HG03521 (cell line): ENCODE measurements at regions not wholly inside any gene's neighbourhood (a gene's known extent, or its start where the extent isn't known, plus 50 kb on each side); places are given as distances from the start of the nearest gene placed in this dataset.

Experiments used
- ATAC-seq: cut with Tn5 transposase; IDR thresholded peaks from one replicate; pipeline ENCODE4 v1.9.1; 2021; ENCODE audit warnings: mild to moderate bottlenecking, moderate library complexity; ENCODE audit not compliant: unreplicated experiment

DNA sequence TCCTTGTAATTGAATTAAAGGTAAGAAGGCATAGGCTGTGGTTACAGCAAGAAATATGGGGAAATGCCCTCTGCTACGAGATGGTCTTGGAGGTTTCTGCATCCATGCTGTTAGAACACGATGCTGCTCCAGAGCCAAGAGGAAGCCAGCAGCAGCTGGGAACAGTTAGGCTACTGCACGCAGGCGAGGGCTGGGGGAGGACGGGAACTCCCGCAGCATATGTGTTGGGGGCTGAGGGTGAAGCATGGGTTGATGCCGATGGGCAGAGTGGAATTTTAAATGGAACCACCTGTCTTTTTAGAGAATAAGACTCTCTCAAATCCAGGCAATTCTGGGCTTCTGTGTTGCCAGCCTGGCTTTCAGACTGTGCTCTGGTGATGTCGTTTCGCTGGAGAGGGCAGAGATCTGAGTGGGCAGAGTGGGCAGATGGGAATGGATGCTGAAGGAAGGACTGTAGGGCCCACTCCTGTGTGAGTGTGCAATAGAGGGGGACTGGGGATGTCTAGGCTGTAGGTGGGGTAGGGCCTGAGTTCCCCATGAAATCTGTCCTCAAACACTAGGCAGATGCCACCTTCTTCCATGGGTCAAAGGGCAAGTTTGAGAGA, 417.0 kb upstream of the TPM1 start:
- ATAC-seq = no peak

- no peak for ATAC-seq
Measured at GRCh38 chr15:62626903-62627302, 415.6 kb upstream of the TPM1 start.

DNA sequence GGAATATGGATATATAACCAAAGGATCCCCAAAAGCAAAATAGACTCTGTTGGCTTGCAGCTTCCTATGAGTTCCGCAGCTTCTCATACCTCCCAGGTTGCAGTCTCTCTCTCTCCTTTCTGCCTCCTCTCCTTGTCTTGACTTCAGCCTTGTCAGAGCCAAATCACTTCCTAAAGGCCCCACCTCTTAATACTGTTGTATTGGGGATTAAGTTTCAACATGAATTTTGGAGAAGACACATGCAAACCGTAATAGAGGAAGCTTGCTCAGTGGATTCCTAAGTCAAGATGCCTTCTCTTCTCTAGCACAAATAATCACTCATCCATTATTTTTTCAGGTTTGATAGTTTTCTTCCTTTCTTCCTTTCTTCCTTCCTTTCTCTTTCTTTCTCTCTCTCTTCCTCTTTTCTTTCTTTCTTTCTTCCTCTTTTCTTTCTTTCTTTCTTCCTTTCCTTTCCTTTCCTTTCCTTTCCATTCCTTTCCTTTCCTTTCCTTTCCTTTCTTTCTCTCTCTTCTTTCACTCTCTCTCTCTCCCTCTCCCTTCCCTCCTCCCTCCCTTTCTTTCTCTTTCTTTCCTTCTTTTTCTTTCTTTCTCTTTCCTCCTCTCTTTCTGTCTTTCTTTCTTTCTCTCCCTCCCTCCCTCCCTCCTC, 411.3 kb upstream of the TPM1 start:
- ATAC-seq = no peak

GRCh38 chr15:62636823-62637573, 405.5 kb upstream of the TPM1 start:
- ATAC-seq = no peak

DNA sequence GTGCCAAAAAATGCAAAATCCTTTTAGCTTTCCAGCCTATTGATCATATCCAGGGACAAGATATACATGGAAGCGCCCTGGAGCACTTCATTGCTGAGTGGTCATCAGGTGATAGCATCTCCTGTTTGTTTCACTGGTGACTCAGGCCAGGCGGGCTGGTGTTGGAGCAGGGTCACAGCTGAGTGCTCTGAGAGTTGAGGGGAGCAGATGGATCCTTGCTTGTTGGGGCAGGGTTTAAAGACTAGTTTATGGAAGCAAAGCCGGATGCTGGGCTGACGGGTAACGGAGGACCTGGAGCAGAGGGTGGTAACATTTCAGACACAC, 405.0 kb upstream of the TPM1 start:
- ATAC-seq = no peak

- no peak for ATAC-seq
Measured at GRCh38 chr15:62637950-62638619, 404.5 kb upstream of the TPM1 start.

GRCh38 chr15:62639432-62639831, 403.1 kb upstream of the TPM1 start:
- no peak for ATAC-seq

DNA sequence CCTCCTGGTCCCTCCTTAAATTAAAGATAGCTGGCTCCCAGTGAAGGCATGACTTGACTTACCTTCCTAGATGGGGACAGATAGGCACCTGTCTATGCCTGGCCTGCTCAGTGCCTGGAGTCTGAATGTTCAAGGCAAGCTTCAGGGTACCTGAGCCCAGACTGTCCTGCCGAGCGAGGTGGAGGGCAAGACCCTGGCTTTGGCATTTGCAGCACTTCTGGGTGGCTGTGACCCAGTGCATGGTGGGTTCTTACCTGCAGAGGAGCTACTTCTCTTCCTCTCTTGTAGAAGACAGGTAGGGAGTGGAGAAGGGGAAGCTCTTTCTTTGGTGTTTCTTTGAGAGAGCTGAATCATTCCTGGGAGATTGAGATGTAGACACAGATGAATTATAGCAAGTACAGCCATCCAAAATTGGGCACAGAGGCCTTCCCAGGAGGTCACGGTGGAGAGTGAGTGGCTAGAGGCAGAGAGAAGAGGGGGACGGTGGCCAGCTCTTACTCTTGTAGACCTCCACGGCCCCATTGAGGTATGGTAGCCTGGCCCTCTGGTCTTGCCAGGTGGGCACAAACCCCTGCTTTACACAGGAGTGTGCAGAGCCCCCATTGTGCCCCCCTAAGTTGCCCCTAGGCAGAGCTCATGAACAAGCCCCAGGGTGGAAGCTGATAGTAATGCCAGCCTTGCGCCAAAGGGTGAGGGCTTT, 402.5 kb upstream of the TPM1 start:
- no peak for ATAC-seq

DNA sequence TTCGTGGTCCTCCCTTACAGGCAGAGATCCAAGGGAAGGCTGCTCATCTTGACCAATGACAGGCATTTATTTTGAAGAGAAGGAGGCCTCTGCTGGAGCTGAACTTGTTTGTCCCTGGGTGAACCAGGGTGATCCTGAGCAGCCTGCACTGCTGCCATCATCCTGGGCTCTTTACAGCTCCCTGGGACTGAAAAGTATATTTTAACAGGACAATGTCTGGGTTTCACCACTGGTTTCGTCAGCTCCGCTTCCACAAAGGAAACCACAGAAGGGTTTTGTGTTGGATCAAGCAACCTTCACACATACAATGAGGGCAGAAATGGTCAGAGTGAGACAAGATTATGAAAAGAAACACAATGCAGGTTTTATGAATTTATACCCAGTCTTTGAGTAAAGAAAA, 400.7 kb upstream of the TPM1 start:
- no peak for ATAC-seq

- no peak for ATAC-seq
Measured at GRCh38 chr15:62643572-62643971, 399.0 kb upstream of the TPM1 start.

DNA sequence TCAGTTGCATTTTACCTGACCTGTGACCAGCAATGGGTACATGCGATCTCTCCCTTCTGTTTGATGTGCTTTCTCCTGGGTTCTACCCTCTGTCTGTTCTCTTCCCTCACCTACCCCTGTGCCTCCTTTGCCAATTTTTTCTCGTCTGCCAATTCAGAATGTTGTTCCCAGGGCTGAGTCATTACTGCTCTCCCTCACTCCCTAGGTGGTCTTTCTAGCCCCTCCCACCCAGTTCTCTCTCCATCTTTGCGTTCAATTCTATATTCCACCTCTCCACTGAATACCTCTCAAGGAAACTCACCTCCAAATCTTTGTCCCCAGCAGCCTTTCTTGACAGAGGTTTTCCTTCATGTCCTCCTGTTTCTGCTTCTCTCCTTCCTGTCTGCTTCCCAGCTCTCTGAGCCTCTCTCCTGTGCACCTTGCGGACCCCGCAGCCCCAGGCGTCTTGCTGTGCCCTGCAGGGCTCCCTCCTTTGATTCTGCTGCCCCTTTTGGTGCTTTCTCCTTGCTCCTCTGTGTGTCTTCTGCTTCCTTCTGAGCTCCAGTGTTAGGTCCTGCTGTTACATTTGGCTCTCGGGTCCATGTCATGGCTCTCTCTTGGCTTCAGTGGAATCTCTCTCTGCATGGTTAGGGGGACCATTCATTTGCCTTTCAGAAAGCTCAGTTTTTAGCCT, 398.2 kb upstream of the TPM1 start:
- no peak for ATAC-seq

DNA sequence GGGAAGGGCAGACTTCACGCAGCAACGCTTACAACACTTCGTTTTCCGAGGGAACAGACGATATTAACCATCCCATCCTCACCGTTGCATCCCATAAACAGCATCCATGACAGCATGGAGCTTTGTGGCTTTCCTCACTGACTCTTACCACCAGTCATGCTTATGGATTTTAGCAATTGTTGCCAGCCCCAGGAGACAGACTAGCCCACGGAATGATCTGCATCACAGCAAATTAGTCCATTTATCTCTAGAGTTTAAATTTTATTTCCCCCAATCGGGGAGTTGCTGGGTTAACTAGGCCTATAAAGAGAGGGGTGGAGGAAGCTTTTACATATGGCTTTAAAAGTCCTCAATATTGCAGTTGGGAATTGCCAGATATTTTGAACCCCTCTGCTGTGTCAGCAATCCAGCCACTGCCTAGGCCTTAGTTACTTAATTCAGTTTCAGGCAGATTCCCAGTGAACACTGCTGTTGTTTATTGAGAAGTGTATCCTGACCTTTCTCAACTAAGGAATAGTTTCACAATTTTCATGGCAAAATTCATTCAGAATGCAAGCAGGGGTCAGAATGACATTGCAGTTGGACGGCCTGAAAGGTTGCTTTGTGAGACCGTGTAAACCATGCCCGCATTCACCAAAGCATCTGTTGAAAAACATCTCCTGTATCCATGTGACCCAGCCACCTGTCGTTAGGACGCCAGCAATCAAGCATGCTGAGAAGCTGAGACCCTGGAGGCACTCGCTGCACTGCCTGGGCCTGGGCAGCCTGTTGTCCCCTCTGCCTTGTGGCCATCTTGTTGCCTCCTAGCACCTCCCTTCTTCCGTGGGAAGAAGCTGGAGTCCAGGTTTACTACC, 397.4 kb upstream of the TPM1 start:
- no peak for ATAC-seq

- no peak for ATAC-seq
Measured at GRCh38 chr15:62647202-62647842, 395.2 kb upstream of the TPM1 start.

DNA sequence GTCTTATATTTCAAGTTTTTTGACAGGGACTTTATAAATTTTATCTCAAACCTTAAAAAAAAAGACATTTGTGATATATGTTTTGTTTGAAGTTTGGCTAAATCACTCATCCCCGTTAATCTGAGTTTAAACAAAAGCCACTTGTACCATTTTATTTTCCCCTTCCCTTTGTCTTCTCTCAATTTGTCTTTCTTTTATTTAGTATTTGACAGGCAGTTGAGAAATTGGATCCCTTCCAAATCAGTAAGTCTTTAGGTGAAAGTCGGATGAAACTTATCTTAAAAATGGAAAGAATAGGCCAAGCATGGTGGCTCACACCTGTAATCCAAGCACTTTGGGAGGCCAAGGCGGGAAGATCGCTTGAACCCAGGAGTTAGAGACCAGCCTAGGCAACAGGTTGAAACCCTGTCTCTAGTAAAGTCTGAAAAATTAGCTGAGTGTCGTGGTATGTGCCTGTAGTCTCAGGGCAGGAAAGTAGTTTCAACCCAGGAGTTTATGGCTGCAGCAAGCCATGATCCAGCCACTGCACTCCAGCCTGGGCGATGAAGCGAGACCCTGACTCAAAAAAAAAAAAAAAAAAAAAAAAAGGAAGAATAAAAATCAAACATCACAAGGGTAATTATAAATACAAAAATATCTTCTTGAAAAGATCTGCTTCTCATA, 394.6 kb upstream of the TPM1 start:
- no peak for ATAC-seq

GRCh38 chr15:62648954-62649353, 393.6 kb upstream of the TPM1 start:
- no peak for ATAC-seq

GRCh38 chr15:62649793-62650420, 392.6 kb upstream of the TPM1 start:
- peak; percentile 66 for ATAC-seq

GRCh38 chr15:62653122-62653521, 389.4 kb upstream of the TPM1 start:
- ATAC-seq = no peak

DNA sequence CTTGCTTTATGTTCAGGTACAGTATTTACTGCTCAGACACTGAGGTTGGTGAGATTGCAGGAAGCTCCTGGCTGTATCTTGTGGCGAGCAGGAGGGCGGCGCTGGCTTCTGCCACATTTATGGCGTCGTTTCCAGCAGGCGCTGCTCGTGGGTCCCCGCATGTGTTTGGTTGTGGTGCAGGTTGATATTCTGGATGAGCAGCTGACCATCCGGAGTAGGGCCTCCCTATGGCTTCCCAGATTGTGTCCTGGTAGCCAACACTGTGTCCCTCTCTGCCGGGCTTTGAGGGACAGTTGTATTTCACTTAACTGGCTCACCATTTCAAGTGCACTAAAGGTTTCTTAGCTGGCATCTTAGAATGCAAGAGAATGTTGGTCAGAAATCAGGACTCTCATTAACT, 386.5 kb upstream of the TPM1 start:
- no peak for ATAC-seq
